IMR-90 (cell line): ENCODE measurements at regions not wholly inside any gene's neighbourhood (a gene's known extent, or its start where the extent isn't known, plus 50 kb on each side); places are given as distances from the start of the nearest gene placed in this dataset.
"Not testable (repeated sequence)": the region's sequence is repeated elsewhere in the genome, so short reads cannot be mapped to it uniquely, and the experiment has no call there.

ENCODE experiments used
- CTCF ChIP-seq: conservative IDR thresholded peaks from 2 replicates; pipeline ENCODE4 v1.5.1; 2012; ENCODE audit warnings: mild to moderate bottlenecking, low read depth, low read length, improper control_type of control experiment
- FOS ChIP-seq: fragments of 150-350 bp; IDR thresholded peaks from 2 replicates; pipeline ENCODE4 v1.6.1; 2016; ENCODE audit warnings: low read depth, low read length
- MAZ ChIP-seq: IDR thresholded peaks from 2 replicates; pipeline ENCODE4 v1.6.1; 2012; ENCODE audit warnings: low read depth, mild to moderate bottlenecking, low read length, improper control_type of control experiment, moderate library complexity, borderline replicate concordance
- NFE2L2 ChIP-seq: fragments of 150-350 bp; IDR thresholded peaks from 2 replicates; pipeline ENCODE4 v1.6.1; 2016; ENCODE audit warnings: low read depth, mild to moderate bottlenecking, low read length
- POLR2A ChIP-seq: IDR thresholded peaks from 2 replicates; pipeline ENCODE4 v1.6.1; 2012; ENCODE audit warnings: mild to moderate bottlenecking, low read depth, low read length
- RAD21 ChIP-seq: IDR thresholded peaks from 2 replicates; pipeline ENCODE4 v1.6.1; 2012; ENCODE audit warnings: low read length, improper control_type of control experiment
- RCOR1 ChIP-seq: IDR thresholded peaks from 2 replicates; pipeline ENCODE4 v1.6.1; 2012; ENCODE audit warnings: mild to moderate bottlenecking, low read length, improper control_type of control experiment; ENCODE audit not compliant: insufficient replicate concordance
- SMC3 ChIP-seq: fragments of 150-350 bp; IDR thresholded peaks from 2 replicates; pipeline ENCODE4 v1.6.1; 2016; ENCODE audit warnings: low read depth, mild to moderate bottlenecking, antibody characterized with exemption, low read length, moderate library complexity

GRCh38 chr7:125181569-125182267 is 252.1 kb upstream of the POT1 start:
- not testable (repeated sequence) for TF ChIP-seq RAD21, CTCF, RCOR1, POLR2A, SMC3, NFE2L2, MAZ, FOS
